ENCODE measurements at regions not wholly inside any gene's neighbourhood (a gene's known extent, or its start where the extent isn't known, plus 50 kb on each side); places are given as distances from the start of the nearest gene placed in this dataset.
"Not testable (repeated sequence)": the region's sequence is repeated elsewhere in the genome, so short reads cannot be mapped to it uniquely, and the experiment has no call there.

- no peak for DNase-seq
Observed at GRCh38 chr3:3902161-3902560, 102.9 kb downstream of the LRRN1 start.

- DNase-seq, result no peak
Observed at GRCh38 chr3:3906171-3906570, 106.9 kb downstream of the LRRN1 start.

GRCh38 chr3:3907023-3907422, 107.8 kb downstream of the LRRN1 start:
- DNase-seq, result no peak

- no peak for DNase-seq
Observed at GRCh38 chr3:3918763-3919162, 119.5 kb downstream of the LRRN1 start.

- DNase-seq, result no peak
Observed at GRCh38 chr3:3919316-3919715, 120.1 kb downstream of the LRRN1 start.

- no peak for DNase-seq
Observed at GRCh38 chr3:3923619-3924018, 124.4 kb downstream of the LRRN1 start.

GRCh38 chr3:3927198-3927597, 128.0 kb downstream of the LRRN1 start:
- DNase-seq, result no peak

GRCh38 chr3:3927965-3928364, 128.7 kb downstream of the LRRN1 start:
- no peak for DNase-seq

- DNase-seq, result not testable (repeated sequence)
Observed at GRCh38 chr3:3941380-3941779, 142.1 kb downstream of the LRRN1 start.

- no peak for DNase-seq
Observed at GRCh38 chr3:3951071-3951470, 151.8 kb downstream of the LRRN1 start.

- no peak for DNase-seq
Observed at GRCh38 chr3:3951501-3951900, 152.3 kb downstream of the LRRN1 start.

- not testable (repeated sequence) for DNase-seq
Observed at GRCh38 chr3:3962867-3963266, 163.6 kb downstream of the LRRN1 start.

- DNase-seq, result no peak
Observed at GRCh38 chr3:3984053-3984452, 184.8 kb downstream of the LRRN1 start.

- no peak for DNase-seq
Observed at GRCh38 chr3:3991598-3991997, 192.4 kb downstream of the LRRN1 start.

- no peak for DNase-seq
Observed at GRCh38 chr3:3992312-3992874, 193.2 kb downstream of the LRRN1 start.

- DNase-seq, result peak; percentile 74
Observed at GRCh38 chr3:3998140-3998922, 199.1 kb downstream of the LRRN1 start.

- DNase-seq, result not testable (repeated sequence)
Observed at GRCh38 chr3:3999340-3999739, 200.1 kb downstream of the LRRN1 start.

GRCh38 chr3:4001976-4002375, 202.7 kb downstream of the LRRN1 start:
- DNase-seq, result no peak

GRCh38 chr3:4006288-4006687, 207.1 kb downstream of the LRRN1 start:
- DNase-seq, result no peak

GRCh38 chr3:4008205-4008604, 209.0 kb downstream of the LRRN1 start:
- no peak for DNase-seq

- DNase-seq, result no peak
Observed at GRCh38 chr3:4011166-4011565, 211.9 kb downstream of the LRRN1 start.

GRCh38 chr3:4015426-4015825, 216.2 kb downstream of the LRRN1 start:
- no peak for DNase-seq

- no peak for DNase-seq
Observed at GRCh38 chr3:4019501-4019900, 220.3 kb downstream of the LRRN1 start.

- DNase-seq, result no peak
Observed at GRCh38 chr3:4021162-4021561, 221.9 kb downstream of the LRRN1 start.

GRCh38 chr3:4029135-4029534, 229.9 kb downstream of the LRRN1 start:
- no peak for DNase-seq

All from islet precursor cell (in vitro differentiated cells).